ENCODE measurements at regions not wholly inside any gene's neighbourhood (a gene's known extent, or its start where the extent isn't known, plus 50 kb on each side); places are given as distances from the start of the nearest gene placed in this dataset.

- no peak for DNase-seq (ENCODE audit: low read depth)
Observed at GRCh38 chr2:88832992-88833389, 141.5 kb downstream of the RPIA start.

GRCh38 chr2:88834376-88834775, 142.9 kb downstream of the RPIA start:
- no peak for DNase-seq (ENCODE audit: low read depth)

GRCh38 chr2:88834866-88835265, 143.4 kb downstream of the RPIA start:
- no peak for DNase-seq (ENCODE audit: low read depth)

DNA sequence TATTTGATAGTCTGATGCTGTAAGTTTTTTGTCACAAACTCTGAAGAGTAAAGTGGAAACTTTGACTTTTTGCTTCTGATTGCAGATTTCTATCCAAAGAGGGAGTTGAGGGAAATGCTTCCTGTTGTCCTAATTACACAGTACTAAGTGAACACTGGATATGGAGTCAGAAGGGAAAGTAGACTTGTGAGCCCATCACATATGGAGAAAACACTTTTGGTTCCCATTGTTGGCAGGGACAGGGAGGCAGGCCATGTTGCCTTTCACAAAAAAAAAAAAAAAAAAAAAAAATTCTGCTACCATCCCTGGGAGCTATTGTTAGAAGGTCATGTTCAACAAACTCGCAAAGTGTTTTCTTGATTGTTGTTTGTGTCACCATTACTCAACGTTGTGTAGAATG, 144.3 kb downstream of the RPIA start:
- DNase-seq (ENCODE audit: low read depth): no peak

DNA sequence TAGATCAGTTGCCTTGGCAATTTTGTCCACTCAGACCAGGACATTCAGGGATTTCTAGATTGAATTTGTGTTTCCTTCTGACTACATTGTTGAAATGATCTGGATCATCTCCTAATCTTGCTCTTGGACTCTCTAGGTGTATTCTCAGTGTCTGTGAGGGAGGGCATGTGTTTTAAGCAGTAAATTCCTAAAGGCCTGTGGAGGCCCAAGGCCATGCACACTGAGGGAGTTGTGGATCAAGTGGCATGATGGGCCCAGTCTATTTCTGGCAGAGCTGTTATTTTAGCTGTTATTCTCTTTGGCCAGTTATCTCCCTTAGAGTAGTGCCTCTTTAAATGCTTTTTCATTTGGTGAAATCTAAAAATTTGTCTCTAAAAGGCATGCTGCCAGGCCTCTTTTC, 144.9 kb downstream of the RPIA start:
- no peak for DNase-seq (ENCODE audit: low read depth)

DNA sequence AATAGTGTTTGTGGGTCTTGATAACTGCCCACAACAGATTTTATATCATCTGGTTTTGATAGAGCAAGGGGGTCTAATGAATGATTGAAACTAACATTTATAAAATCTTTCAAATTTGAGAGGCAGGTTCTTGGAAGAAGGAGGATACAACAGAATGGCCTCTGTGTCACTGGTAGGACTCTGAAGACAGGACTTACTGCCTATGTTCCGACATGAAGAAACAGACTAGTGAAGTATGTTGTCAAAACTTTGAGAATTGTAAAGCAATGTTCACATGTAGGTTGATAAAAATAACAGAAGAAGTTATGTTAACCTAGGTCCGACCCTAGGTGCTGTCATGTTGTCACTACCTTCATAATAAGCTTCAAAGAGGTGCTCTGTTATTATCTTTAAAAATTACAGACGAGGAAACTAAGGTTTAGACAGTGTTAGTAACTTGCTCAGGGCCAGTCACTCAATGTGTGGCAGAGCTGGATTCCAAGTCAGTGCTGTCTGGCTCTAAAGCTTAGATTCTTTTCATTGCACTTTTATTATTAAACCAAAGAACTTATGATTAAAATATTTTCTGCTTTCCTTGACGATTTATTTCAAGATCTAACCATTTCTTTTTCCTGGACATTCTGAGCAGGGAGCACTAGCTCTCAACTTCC, 146.2 kb downstream of the RPIA start:
- DNase-seq (ENCODE audit: low read depth): no peak

GRCh38 chr2:88838165-88838635, 146.7 kb downstream of the RPIA start:
- no peak for DNase-seq (ENCODE audit: low read depth)

DNA sequence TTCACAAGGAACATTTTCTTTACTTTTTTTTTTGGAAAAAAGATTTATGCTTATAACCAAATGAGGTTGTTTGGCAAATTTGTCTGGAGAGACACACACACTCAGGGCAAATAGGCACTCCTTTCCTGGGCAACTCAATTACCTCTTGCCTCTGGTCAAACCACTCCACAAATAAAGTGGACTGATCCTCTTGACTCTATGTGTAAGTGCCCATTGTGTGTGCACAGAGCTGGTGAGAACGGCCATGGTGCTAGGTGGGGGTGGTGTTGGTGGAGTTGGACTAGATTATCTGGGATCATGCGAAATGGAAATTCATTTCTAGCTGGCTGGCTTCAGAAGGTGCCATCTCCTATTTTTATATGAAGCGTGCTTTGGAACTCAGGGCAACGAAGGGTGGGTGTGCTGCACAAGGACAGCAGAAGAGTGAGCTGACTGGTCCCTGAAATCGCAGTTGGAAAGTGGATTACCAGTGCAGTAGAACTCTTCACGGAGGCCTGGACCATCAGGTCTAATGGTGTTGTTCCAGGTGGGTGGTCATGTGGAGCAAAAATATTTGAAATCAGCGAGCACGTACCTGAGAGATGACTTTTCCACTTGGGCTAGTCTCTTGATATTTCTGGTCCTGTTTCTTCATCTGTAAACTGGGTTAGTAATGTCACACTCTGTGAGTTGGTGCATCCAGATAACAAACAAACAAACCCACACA, 149.9 kb downstream of the RPIA start:
- no peak for DNase-seq (ENCODE audit: low read depth)

DNA sequence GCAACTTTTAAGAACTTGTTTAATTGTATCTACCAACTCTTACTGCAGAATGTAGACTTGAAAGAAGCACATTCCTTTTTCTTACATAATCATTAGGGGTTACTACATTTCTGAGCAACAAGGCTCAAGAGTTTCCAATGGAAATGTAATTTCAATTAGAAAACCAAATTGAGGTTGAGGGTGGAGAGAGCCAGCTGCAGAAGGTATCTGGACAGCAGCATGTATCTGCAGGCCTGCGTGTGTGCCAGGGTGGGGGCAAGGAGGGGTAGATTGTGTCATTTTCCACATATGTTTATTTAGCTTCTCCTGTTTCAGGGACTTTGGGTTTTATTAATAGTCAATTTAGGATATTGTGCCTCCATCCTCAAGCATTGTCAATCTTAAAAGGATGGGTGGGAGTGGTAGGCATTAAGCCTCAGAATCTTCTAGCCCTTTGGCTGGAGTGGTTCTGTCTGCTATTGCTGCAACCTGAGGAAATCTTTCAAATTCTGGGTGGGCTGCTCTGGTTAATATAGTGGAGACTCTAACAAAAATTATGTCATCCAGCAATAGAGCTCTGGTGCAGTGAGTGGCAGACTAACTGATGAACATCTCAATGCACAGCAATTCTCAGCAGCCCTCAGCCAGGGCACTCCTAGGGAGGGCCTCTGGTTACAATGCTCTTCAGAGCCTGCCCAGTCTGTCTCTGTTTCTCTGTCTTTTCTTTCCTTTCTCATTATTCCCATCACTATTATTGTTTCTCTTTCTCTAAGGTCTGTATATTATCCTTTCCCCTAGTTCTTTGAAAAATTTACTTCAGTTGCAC, 151.4 kb downstream of the RPIA start:
- no peak for DNase-seq (ENCODE audit: low read depth)

- no peak for DNase-seq (ENCODE audit: low read depth)
Observed at GRCh38 chr2:88843651-88844050, 152.2 kb downstream of the RPIA start.

GRCh38 chr2:88844960-88845359, 153.5 kb downstream of the RPIA start:
- no peak for DNase-seq (ENCODE audit: low read depth)

GRCh38 chr2:88845772-88846661, 154.5 kb downstream of the RPIA start:
- DNase-seq (ENCODE audit: low read depth): no peak

- DNase-seq (ENCODE audit: low read depth): no peak
Observed at GRCh38 chr2:88852753-88853402, 161.4 kb downstream of the RPIA start.

- DNase-seq (ENCODE audit: low read depth): no peak
Observed at GRCh38 chr2:88853403-88853790, 161.9 kb downstream of the RPIA start.

DNA sequence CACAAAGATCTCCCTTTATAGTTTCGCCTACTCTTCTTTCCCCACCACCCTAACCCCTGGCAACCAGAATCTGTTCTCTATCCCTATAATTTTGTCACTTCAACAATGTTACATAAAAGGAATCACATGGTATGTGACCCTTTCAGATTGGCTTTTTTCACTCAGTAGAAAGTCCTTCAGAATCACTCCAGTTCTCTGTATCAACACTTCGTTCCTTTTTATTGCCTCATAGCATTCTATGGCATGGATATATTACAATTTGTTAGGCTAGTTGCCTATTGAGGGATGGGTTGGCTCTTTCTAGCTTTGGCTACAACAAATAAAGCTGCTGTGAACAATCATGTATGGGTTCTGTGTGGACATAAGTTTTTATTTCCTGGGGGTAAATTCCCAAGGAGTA, 163.1 kb downstream of the RPIA start:
- no peak for DNase-seq (ENCODE audit: low read depth)

DNA sequence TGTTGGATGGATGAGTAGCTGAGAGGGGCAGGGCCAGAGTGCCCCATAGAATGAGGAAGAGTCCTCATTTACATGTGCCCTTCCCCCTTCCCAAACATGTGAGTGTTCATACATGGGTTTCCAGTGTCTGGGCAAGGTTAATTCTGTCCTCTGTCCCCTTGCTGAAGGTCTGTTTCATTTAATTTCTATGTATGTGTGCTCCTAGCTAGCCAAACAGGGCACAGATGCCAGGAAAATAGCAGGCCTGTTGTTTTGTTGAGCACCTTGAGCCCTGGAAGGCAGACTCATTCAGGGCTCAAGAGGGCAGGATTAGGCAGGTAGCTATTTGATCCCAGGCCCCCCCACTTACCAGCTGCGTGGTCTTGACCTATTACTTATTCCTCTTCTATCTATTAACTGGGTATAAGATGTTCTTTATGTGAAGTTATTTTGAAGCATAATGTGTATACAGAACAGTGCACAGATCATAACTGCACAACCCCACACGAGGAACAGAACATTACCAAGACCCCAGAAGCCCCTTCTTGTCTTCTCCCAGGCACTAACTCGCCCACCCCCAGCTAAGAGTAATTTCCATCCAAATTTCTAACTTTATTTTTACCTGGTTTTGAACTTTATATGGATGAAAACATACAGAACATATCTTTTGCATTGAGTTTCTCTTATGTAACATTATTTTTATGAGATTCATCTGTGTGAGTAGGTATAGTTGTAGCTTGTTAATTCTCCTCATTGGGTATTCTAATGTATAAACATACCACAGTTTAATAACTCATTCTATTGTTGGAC, 164.3 kb downstream of the RPIA start:
- DNase-seq (ENCODE audit: low read depth): no peak

- no peak for DNase-seq (ENCODE audit: low read depth)
Observed at GRCh38 chr2:88856409-88857135, 165.1 kb downstream of the RPIA start.

DNA sequence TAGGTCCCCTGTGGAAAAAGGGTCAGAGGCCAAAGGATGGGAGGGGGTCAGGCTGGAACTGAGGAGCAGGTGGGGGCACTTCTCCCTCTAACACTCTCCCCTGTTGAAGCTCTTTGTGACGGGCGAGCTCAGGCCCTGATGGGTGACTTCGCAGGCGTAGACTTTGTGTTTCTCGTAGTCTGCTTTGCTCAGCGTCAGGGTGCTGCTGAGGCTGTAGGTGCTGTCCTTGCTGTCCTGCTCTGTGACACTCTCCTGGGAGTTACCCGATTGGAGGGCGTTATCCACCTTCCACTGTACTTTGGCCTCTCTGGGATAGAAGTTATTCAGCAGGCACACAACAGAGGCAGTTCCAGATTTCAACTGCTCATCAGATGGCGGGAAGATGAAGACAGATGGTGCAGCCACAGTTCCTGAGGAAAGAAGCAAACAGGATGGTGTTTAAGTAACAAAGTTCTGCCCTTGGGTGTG, 165.8 kb downstream of the RPIA start:
- DNase-seq (ENCODE audit: low read depth): no peak

- no peak for DNase-seq (ENCODE audit: low read depth)
Observed at GRCh38 chr2:88857951-88858411, 166.5 kb downstream of the RPIA start.

GRCh38 chr2:88859461-88859860, 168.0 kb downstream of the RPIA start:
- DNase-seq (ENCODE audit: low read depth): no peak

Measured in activated T-cell treated with anti-CD3 and anti-CD28 coated beads for 48 hours (primary cell).